Epithelial cell of proximal tubule (primary cell): ENCODE measurements at regions not wholly inside any gene's neighbourhood (a gene's known extent, or its start where the extent isn't known, plus 50 kb on each side); places are given as distances from the start of the nearest gene placed in this dataset.
"Not testable (repeated sequence)": the region's sequence is repeated elsewhere in the genome, so short reads cannot be mapped to it uniquely, and the experiment has no call there.

Experiments used
- DNase-seq: peaks from one replicate; pipeline ENCODE4 v3.0.0-alpha.2; 2011; ENCODE audit warnings: low read depth
- H3K4me3 ChIP-seq: 2 replicates; pipeline ENCODE4 v1.5.1; 2011; ENCODE audit warnings: low read depth, mild to moderate bottlenecking, low read length
- CTCF ChIP-seq: conservative IDR thresholded peaks from 2 replicates; pipeline ENCODE4 v1.5.1; 2012; ENCODE audit warnings: low read depth, mild to moderate bottlenecking, low read length

GRCh38 chr2:122034344-122034743 is 278.9 kb downstream of the TSN start:
- TF ChIP-seq CTCF: no peak
- no peak for DNase-seq
- no peak overlapping the region for H3K4me3 ChIP-seq

- no peak for DNase-seq
- H3K4me3 ChIP-seq: no peak overlapping the region
- no peak for TF ChIP-seq CTCF
Measured at GRCh38 chr2:122034777-122035176, 279.3 kb downstream of the TSN start.

- not testable (repeated sequence) for DNase-seq, H3K4me3 ChIP-seq
Measured at GRCh38 chr2:122038816-122039215, 283.4 kb downstream of the TSN start.

GRCh38 chr2:122041455-122041854 is 286.0 kb downstream of the TSN start:
- no peak for DNase-seq
- H3K4me3 ChIP-seq: no peak overlapping the region
- no peak for TF ChIP-seq CTCF

- DNase-seq, H3K4me3 ChIP-seq: not testable (repeated sequence)
Measured at GRCh38 chr2:122051659-122052058, 296.2 kb downstream of the TSN start.

- DNase-seq: no peak
- H3K4me3 ChIP-seq: no peak overlapping the region
- TF ChIP-seq CTCF: no peak
Measured at GRCh38 chr2:122055521-122055931, 300.1 kb downstream of the TSN start.

- no peak overlapping the region for H3K4me3 ChIP-seq
- no peak for TF ChIP-seq CTCF
- DNase-seq: no peak
Measured at GRCh38 chr2:122056853-122057252, 301.4 kb downstream of the TSN start.

- no peak for TF ChIP-seq CTCF
- no peak for DNase-seq
- H3K4me3 ChIP-seq: no peak overlapping the region
Measured at GRCh38 chr2:122061206-122061605, 305.8 kb downstream of the TSN start.
